Stimulated activated CD4-positive, alpha-beta T cell treated with anti-CD3 and anti-CD28 coated beads, Interleukin-1b, Interleukin-23, amount 100 ng/mL, for 4 hours (primary cell): ENCODE measurements at regions not wholly inside any gene's neighbourhood (a gene's known extent, or its start where the extent isn't known, plus 50 kb on each side); places are given as distances from the start of the nearest gene placed in this dataset.

Source experiments
- DNase-seq, 2 donors: peaks; one replicate each; pipeline ENCODE4 v3.0.0-alpha.2; 2020; ENCODE audit warnings: low read depth in 2 of 2

- DNase-seq = no peak
Measured at GRCh38 chr1:50295566-50295965, 127.7 kb downstream of the DMRTA2 start.

- DNase-seq = no peak
Measured at GRCh38 chr1:50292276-50292675, 131.0 kb downstream of the DMRTA2 start.

DNA sequence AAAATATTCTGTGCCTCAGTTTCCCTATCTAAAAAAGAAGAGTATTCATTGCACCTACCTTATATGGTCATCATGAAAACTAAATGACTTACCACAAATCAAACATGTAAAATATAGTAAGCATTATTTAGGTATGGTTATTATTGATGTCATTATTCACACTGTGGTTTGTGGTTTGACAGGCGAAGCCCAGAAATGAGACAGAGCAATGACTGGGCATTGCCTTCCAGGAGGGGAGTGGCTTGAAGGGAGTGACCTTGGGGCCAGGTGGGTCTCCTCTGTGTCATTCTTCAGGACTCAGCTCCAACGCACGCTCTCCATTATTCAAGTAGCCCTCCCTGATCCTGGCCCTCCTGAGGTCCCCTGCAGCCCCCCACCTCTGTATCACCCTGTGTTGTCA lies 133.7 kb downstream of the DMRTA2 start:
- no peak for DNase-seq

- no peak for DNase-seq
Measured at GRCh38 chr1:50285994-50286393, 137.2 kb downstream of the DMRTA2 start.

DNA sequence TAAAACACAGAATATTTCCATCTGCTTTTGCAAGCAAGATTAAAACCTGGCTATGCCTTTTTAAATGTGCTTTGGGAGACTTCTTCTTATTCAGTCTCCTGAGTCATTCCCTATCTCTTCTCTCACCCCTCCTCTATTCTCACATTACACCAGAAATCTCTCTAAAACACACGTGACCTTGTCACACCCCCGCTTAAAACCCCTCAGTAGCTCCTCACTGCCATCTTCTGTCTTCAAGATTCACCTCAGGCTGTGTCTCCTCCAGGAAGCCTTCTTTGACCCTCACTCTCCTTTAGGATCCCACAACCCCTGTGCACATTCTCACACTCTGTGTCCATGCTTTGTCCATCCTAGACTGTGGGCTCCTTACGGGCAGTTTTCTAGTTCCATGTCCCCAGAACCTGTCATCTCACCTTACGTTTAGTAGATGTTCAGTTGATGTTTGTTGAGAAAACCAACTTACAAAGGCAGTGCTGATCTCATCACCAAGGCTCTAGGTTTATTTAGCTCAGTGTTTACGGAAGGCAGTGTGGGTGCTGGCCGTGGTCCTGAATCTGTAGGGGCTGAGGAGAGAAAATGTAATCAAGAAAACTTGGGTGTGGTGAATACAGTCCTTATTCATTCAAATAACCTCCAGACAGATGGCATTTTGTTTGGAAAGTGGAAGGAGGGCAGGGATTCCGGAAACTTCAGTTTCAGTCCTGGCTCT lies 143.5 kb downstream of the DMRTA2 start:
- no peak for DNase-seq

- DNase-seq = no peak
Measured at GRCh38 chr1:50278961-50279360, 144.3 kb downstream of the DMRTA2 start.

DNA sequence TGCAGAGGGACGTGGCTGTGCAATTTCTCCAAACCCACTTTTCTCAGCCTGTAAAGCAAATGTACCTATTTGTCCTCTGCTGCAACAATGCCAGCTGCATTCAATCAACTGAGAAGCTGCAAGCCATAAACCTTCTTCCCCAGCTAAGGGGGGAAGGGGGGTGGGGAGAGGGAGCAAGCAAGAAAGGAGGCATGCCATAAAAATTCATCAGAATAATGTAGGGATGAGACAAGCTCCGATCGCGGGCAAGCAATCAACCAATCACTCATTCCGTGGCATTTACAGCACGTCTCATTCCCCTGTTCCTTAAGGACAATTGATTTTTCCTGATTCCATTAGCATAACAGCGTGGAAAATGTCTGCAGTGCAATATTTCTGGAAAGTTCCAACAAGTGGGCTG lies 144.8 kb downstream of the DMRTA2 start:
- DNase-seq = no peak

- DNase-seq = no peak
Measured at GRCh38 chr1:50275566-50275965, 147.7 kb downstream of the DMRTA2 start.

DNA sequence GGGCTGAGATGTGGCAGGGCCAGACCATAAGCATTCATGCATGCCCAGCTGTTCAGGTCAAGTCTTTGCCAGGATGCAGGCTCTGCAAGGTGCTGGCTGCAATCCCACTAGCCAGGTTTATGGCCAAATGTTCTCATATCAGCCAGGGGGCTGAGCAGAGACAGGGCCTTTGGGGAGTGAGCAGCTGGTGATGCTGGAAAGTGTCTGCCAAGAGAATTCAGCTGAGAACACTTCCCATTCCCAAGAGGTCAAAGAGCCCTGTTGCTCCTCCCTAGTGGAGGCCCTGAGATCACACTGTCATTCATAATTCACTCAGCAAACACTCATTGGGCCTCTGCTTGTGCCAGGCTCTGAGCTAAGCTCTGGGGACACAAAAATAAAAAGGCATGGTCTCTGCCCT lies 150.3 kb downstream of the DMRTA2 start:
- no peak for DNase-seq

DNA sequence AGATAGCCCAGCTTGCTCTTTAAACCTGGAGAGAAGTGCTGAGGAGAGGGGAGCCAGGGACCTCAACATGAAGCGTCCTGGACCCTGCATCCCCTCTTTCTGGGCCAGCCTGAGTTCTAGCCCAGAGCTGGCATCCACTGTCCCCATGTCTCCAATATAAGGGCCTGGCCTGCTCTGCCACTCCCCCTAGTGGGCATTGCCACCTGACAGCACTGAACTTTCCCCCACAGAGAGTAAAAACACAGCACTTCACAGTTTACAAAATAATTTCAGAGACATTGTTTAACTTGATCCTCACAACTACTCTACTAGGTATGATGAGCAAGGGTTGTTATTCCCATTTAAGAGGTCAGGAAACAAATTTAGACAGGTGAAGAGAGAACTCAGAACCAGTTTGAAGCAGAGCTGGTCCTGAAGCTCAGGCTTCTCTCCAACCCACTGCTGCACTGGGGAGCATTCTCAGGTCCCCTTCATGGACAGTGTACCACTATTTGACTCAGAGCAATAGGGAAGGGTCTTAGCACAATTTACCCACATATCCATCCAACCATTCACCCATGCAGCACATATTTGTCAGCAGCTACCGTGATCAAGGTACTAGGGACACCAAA lies 151.2 kb downstream of the DMRTA2 start:
- DNase-seq = peak in 1 of 2 donors; percentile 3

- no peak for DNase-seq
Measured at GRCh38 chr1:50271337-50271736, 151.9 kb downstream of the DMRTA2 start.

GRCh38 chr1:50270926-50271325 lies 152.3 kb downstream of the DMRTA2 start:
- DNase-seq = no peak

- DNase-seq = no peak
Measured at GRCh38 chr1:50268049-50268448, 155.2 kb downstream of the DMRTA2 start.

DNA sequence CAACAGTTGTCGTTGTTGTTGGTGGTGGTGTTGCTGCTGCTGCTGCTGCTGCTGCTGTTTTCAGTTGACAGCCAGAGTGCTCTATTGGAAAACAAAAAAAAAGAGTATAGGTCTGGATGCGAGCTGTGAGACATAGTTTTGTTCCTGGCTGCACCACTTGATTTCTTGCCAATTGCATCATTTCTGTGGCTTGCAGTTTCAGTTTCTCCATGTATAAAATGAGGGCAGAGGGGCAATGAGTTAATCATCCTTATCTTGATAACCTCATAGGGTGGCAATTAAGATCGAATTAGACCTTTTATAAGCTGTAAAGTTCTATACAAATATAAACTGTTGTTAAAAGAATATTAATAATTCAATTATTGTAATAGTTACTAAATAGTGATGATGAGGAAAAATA lies 156.7 kb downstream of the DMRTA2 start:
- no peak for DNase-seq

DNA sequence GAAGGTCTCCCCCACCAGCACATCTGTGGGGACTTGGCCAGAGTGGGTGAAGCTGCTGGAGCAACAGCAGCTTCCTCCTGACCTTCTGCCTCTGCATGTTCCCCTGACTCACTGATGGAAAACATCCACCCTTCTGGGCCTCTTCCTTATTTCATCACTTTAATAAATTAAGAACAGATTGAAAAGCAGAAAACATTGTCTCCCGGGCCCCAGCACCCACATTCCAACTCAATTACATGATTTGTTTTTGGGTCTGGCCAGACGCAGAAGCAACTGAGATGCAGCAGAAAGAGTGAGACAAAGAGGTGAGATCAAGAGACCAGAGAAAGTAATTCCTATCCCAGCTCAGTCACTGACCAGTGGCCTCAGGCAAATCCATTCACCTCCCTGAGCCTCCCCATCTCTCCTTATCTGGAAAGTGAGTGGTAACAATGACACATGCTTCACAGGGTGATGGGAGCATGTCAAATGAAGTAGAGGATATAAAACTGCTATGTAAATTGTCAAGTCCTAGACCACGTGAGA lies 157.1 kb downstream of the ELAVL4 start:
- no peak for DNase-seq

- no peak for DNase-seq
Measured at GRCh38 chr1:50264590-50264989, 155.9 kb downstream of the ELAVL4 start.

- no peak for DNase-seq
Measured at GRCh38 chr1:50262436-50262835, 153.7 kb downstream of the ELAVL4 start.

DNA sequence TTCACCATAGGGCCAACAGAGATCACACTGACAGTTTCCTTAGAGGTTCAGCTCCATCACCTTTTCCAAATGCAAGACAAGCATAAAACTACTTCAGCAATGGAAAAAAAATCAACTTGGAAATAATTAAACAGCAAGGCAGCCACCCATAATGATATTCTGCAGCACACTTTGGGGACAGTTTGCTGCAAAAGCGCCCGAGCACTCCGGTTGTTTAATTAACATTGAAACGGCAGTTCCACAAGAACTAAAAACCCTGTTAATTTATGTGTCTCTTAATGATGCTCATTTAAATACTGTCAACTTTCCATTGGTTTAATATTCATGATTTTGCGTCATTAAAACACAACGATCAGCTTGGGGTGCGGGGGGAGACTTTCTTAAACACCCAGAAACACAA lies 153.2 kb downstream of the ELAVL4 start:
- no peak for DNase-seq

- DNase-seq = no peak
Measured at GRCh38 chr1:50257940-50258685, 149.4 kb downstream of the ELAVL4 start.

GRCh38 chr1:50257029-50257428 lies 148.3 kb downstream of the ELAVL4 start:
- no peak for DNase-seq
